Medulla oblongata (tissue), 1 donor: ENCODE measurements at regions not wholly inside any gene's neighbourhood (a gene's known extent, or its start where the extent isn't known, plus 50 kb on each side); places are given as distances from the start of the nearest gene placed in this dataset.
"Not testable (repeated sequence)": the region's sequence is repeated elsewhere in the genome, so short reads cannot be mapped to it uniquely, and the experiment has no call there.

Source experiments
- DNase-seq: peaks from one replicate; pipeline ENCODE4 v3.0.0-alpha.2; 2015; ENCODE audit errors: extremely low spot score

DNA sequence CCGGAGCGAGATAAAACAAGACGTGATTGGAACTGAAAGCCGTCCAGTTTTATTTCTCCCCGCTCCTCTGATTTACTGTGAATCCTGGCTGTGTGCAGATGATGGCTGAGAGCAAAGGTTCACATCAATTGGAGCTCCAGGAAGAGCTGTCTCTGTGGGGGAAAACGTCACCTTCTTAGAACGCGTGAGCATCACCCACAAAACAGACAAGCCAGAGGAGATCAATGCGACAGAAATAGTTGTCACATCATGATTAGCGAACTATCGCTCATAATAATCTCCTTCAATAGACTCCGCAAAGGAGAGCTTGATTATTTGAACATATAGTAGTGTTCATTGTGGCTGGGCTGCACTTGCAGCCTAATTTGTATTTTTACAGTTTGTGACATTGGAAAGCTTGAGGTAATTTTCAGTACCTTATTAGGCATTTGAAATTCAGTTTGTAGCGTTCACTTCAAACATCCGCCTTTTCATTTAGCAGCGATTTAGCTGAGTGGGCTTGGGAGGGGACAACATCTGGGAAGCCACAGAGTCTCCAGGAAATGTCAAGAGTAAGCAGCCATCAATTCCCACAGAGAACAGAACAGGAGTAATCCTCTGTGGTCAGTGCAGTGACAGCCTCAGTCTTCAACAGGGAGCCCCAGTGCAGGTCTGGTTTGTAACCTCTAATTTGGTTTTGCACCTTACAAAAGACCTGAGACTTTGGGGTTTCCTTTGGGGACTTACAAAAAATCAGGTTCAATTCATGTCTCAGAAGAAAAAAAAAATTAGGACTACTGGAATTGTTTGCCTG, 276.8 kb upstream of the PFKP start:
- DNase-seq = no peak

DNA sequence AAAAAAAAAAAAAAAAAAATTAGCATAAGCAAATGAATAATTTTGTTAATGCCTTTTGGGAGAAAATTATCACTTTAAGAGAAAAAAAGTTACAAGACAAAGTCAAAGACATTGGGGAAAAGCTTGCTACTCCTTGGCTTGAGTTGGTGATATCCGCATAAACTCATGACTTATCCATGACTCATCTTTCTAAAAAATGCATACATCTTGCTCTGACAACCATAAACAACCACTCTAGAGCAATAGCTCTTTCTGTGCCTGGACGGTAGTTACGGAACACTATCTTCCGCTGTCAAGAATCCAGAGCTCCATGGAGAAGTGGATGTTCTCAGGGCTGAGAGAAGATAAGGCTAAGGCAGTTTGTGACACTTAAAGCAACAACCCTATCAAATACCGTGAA, 281.1 kb upstream of the PFKP start:
- DNase-seq = no peak

DNA sequence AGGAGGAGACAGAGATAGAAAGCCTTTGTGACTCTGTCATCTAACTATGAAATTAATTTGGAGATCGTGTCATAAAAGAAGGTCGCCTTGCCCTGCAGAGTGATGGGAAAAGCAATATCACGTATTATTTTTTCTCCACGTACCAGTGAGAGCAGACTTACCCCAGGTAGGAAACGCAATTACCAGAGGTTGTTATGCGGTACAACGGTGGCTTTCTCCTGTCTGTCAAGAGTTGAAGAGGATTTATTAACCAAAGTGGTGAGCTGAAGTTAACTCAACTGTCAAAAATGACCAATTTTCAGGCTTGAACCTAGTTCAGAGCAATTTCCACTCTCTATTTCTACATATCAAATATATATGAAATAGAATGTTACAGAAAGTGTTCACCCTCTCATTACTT, 282.6 kb upstream of the PFKP start:
- DNase-seq = no peak

DNA sequence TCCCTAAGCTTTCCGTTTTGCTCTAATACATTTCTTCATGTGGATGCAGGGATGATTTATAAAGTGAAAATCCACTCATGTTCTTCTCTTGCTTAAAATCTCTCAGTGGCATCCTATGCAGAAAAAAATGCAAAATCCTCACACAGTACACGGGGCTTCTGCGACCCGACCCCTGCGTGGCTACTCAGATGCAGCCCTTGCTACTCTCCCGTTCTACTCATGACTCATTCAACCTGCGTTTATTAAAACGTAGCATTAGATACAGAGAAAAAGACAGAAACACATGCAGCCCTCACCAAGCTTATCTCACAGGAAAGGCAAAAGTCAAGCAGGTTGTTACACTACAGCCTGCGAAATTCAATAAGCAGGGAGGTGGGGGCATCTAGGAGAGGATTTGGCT, 284.4 kb upstream of the PFKP start:
- no peak for DNase-seq

DNA sequence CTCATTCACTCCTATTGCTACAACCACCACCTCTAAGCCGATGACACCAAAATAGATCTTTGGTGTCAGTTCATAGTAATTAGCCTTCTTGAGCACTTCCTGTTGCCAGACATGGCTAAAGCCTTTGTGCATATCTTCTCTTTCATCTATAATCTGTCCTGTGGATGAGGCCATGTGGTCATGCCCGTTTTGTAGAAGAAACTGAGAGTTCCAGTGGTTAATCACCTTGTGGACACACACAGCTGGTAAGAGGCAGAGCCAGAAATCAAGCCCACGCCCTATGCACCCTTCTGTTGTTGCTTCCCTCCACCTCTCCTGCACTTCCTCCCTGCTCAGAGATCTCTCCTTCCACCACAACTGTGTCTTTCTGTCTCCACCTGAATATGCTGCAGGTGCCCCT, 285.1 kb upstream of the PFKP start:
- DNase-seq = no peak

DNA sequence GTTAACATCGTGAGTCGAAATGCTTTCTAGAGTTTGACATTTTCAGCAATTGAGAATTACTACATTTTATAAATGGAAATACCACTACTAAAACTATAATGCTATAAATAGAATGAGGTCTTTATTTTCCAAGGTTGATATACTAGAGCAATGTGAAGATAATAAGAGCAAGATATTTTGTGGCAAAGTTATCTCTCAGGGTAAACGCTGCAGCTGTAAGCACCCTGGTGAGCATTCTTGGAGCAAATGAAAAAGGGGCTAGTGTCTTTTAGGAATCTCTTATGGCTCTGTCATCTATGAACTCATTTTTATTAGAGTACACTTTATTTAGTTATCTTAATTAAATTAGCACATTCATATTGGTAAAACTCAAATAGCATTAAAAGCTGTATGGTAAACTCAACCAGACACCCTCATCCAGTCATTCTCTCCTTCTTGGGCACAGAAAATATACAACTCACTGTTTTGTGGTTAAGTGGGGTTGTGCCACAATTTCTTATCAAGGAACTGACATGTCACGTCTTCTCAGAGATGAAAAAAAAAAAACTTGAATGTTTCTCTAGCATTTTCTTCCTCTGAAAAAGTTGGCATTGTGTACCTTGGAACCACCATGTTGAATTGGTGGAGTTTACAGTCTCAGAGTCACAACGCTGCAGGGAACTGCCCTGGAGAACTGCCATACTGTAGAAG, 289.5 kb upstream of the PFKP start:
- DNase-seq = no peak

DNA sequence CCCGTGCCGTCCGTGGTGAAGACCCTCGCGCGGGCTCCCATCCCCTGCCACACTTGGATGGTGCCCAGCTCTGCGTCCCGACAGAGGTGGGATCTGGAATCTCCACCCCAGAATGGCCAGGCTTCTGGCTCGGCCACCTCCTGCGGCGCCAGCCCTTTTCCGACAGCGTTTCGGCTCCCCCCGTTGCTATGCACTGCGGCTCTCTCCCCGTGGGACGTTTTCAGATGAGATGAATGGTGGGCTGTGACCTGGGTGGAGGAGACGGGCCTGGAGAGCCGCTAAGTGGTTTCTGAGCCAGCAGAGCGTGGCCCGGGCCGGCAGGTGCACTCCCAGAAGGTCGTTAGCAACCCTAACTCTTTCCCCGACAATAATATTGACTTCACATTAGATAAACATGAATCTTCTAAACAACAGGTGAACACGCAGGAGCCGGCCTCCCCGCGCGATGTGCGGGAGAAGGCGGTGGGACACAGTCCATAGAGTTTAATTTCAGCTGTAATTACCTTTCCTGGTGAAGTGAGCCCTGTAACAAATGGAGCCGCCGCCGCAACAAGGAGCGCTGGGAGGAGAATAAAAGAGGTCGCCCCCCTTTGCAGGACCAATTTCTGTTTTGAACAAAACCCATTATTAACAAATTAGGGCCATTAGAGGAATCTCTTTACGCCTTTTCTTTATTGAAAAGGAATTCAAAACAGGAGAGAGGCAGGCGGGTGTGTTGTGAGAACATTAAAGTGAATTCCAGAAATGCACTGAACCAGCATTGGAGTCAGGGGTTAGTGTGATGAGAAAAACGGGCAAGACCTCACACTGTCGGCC, 294.3 kb upstream of the PFKP start:
- DNase-seq = no peak

DNA sequence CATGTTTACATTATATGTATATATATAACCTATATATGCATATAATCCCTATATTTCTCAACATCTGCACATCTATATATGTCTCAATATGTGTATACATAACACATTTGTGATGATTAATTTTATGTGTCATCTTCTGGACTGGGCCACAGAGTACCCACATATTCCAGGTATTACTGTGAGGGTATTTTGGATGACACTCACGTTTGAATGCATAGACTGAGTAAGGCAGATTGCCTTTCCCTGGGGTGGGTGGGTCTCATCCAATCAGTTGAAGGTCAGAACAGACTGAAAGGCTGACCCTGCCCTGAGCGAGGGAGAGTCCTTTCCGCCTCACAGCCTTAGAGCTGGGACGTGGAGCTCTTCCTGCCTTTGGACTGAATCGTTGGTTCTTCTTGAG, 295.2 kb upstream of the PFKP start:
- no peak for DNase-seq

DNA sequence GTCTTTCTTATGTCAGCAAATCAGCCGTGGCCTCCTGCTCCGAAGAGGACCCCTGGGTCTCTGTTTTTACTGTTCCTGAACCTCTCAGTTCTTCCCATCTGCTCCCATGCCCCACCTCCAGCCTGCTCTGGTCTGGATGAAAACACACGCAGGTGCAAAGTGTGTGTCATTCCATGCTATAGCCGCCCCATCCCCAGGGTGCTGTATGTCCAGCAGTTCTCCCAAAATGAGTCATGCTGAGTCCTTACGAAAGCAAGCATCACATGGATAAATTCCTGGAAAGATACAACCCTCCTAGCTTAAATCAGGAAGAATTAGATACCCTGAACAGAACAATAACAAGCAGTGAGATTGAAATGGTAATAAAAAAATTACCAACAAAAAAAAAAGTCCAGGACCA, 300.1 kb upstream of the PFKP start:
- DNase-seq = not testable (repeated sequence)

DNA sequence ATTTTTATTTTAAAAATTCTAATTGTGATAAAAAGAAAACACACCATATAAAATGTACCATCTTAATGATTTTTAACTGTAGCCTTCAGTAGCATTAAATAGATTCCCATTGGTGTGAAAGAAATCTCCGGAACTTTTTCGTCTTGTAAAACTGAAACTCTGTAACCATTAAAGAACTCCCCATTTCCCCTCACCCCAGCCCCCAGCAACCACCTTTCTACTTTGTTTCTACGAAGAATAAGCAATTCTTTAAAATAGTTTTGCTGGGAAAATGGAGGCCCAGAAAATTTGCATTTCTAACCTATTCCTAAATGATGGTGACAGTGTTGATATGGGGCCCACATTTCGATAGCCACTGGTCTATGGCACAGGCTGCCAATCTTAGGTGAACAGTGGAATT, 305.4 kb upstream of the PFKP start:
- no peak for DNase-seq

DNA sequence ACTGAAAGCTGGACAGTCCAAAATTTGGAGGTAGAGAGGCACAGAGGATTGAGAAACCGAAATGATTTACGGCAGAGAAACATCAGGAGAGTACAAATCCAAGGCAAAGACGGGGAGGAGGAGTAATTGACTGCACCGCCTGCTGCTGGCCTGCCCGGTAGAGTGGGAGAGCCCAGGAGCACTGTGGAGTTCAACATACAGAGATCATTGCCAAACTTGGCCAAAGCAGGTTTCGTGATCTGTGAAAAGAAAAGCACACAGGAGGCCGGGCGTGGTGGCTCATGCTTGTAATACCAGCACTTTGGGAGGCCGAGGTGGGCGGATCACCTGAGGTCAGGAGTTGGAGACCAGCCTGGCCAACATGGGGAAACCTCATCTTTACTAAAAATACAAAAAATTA, 306.0 kb upstream of the PFKP start:
- no peak for DNase-seq

DNA sequence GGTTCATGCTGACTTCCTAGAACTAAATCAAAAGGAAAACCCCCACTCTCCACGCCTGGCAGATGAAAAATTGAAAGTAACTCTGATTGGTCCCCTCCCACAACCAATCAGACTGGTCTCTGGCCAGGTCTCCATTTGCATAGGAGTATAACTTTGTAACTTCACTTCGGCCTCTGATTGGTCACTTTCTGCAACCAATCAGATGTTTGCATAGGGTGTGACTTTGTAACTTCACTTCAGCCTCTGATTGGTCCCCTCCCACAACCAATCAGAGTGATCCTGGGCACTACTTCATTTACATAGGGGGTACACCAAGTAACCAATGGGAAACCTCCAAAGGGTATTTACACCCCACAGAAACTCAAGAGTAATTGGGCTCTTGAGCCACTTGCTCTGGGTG, 306.6 kb upstream of the PFKP start:
- DNase-seq = no peak

DNA sequence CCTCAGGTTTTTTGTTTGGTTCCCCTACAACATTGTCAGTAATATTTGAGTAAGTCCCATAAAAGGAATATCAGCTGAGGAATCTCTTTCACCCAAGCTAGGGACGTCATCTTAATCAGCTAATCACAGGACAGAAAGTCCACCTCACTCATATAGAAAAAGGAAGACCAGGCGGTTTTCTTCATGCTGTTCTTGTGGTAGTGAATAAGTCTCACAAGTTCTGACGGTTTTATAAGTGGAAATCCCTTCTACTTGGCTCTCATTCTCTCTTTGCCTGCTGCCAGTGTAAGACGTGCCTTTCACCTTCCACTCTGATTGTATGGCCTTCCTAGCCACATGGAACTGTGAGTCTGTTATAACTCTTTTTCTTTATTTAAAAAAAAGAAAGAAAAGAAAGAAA, 308.1 kb upstream of the PFKP start:
- DNase-seq = no peak

DNA sequence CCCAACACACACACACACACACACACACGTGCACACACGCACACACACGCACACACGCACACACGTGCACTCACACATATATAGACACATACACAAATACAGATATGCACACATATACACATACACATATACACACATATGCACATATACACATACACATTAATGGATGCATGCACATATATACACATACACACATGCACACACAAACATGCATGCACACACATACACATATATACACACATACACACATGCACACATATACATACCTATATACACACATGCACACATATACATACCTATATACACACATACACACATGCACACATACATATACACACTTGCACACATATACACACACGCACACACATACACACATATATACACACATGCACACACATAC, 312.4 kb upstream of the PFKP start:
- DNase-seq = no peak

DNA sequence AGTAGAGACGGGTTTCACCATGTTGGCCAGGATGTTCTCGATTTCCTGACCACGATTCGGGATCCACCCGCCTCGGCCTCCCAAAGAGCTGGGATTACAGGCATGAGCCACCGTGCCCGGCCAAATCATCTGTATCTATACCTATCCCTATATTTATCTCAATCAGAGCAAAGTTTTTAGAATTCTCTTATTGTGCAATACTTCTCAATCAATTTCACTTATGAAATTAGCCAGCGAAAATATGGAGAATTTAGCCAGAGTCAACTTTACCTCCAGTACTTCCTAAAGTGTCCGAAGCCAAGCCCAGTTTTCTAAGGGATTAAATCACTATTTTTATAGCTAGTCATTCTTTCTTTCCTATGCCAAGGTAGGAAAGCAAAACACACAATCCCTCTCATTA, 319.1 kb upstream of the PFKP start:
- DNase-seq = no peak

DNA sequence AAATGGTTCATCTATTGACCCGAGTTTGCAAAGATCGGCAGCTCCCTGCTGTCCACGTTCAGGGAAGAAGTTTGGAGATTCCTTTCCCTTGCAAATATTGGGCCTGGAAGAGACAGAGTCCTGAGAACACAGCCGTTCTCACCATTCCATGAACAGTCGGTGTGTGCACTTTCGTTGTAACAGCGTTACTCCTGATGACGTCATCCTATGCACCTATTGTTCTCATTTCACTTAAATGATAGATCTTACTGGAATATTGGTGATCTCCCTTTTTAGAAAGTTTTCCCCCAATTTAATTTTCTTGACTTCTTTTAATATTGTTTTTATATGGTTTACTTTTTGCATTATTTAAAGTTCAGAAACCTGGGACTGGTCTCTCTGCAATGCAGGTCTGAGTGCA, 320.7 kb upstream of the PFKP start:
- DNase-seq = no peak

DNA sequence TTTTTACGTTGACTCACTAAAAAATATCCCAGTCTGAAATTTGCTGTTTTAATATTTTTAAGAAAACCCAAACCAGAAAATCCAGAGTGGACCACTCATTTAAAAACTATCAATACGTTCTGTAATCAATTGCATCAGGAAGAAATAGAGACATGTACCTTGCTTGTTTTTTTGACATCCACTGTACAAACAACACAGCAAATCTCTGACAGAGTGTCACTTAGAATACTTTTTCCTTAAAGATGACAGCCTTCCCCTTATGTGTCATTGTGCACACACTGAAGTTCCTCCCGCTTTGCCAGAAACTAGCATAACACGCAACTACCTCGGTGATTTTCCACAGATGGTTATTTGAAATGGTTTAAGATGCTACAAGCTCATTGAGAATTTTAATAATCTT, 321.7 kb upstream of the PFKP start:
- DNase-seq = no peak

DNA sequence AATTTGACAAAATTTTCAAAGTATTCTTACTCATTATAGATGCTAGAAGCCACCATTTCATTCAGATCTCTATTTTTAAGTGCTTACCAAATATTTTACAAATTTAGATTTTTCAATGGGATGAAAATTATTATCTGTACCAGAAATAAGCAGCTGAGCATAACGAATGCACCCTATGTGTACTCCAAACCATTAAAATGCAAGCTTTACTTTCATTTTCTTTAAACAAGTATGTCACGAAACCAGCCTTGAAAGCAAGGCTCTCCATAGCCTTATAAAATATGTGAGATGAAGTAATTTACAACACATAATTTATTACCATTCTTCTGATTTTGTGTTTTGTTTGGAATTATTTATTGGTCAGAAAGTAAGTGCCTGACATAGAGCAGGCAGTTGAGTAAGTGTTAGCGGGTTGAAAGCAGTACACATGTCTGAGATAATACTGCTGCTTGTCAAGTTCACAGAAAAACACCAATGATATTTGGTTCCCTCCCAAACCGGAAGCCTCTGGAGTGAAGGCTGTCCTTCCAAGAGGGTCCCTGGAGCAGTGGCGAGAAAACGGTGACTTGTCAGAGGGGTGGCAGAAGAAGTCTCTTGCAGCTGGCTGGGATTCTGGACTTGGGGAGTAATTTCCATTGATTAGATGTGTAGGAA, 322.7 kb upstream of the PFKP start:
- no peak for DNase-seq

DNA sequence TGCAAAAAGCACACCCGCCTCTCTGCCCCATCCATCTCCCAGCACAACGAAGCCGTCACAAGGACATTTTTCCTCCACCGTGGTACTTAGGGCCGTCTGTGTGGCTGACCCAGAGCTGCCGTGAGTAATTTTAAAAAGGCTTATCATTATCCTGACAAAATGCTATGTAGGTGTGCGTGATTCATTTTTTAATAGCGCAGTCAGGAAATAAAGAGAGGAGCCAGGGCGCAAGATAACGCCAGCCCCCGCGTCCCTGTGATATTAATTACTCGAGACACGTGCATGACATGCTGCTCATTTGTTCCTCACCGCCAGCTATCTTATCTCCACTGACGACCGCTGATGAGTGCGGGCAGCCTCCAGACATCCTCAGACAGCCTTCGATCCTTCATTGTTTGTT, 332.7 kb upstream of the PFKP start:
- DNase-seq = no peak

DNA sequence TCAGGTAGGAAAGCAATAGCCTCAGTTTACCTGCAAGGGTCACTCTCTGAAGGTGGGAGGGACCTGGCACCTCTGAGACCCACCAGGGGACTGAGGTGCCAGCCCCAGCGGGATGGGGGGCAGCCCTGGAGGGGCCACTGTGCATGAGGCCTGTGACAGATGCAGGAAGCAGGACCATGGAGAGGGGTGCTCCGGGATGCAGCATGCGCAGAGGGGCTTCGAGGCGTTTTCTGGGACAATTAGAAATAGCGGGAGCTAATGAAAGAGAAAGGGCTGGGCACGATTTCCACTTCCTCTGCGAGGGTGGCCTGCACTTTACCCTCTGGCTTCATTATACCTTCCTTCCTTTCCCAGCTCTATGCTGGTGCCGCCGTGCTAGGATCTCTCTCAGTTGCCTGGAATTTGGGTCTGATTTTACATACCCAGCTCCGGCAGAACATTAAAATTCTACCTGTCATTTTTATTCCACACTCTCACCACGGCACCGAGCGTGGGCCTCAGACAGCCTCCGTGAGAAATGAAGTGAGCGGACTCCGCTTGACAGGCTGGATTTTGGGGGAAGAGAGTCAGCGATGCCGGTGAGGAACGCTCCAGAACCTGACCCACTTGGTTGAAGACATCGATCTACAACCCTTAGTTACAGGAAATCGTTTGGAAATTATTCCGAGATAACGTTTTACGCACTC, 333.9 kb upstream of the PFKP start:
- no peak for DNase-seq

DNA sequence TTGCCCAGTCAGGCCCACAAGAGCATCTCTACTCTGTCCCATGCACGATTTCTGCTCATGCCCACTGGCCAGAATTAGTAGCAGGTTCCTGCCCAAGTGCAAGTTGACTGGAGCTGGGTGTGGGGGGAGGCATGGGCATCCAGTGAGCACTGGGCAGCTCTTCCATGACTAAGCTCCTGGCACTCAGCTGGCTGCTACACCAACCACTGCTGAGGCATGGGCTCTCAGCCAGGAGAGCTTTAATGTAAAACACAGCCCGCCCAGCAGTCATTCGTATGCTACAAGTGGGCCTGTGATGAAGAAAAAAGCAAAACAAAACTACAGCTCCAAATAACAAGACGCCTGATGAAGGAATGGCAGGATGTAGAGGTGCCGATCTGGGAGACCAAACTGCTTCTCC, 335.4 kb upstream of the PFKP start:
- DNase-seq = no peak

DNA sequence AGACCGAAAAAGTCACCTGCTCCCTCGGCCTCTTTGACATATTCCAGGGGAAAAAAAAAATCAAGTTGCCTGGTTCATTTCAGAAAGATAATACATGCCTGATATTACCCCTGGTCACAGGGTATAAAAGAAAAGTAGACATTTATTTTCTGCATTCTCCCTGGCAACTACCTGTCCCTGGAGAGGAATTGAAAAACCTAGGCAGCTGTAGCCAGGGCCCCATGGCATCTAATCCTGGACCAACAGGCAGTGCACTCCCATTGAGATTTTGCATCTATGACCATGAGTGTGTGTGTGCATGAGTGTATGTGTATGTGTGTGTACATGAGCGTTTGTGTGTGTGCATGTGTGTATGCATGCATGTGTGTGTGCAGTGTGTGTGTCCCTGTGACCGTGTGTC, 338.2 kb upstream of the PFKP start:
- no peak for DNase-seq
